ENCODE measurements at regions not wholly inside any gene's neighbourhood (a gene's known extent, or its start where the extent isn't known, plus 50 kb on each side); places are given as distances from the start of the nearest gene placed in this dataset.

DNA sequence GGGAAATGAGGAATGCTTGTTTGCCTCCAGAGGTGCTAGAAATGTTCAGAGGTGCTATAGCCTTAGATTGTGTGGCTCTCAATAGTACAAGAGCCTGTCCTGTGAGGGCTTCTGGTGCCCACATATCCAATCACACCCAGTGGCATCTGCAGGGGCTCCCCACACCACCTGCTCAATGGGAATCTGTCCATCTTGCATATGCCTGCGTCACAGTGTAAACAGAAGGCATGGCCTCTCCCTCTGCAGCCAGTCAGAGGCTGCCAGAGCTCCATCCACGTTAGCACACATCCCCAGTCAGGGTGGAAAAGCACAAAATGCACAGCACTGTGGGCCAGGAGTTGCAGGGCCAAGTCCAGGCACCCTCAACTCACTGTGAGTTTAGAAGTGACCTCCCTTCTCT is 113.6 kb upstream of the GRIK3 start:
- no peak for DNase-seq (ENCODE audit: low read depth)
- in situ Hi-C loops (cut with HindIII; ENCODE audit: low sequenced_read_pairs), result no loop called here
- no peak overlapping the region for H3K4me3 ChIP-seq (ENCODE audit: low read depth, low read length)
- TF ChIP-seq, protein P1, sequence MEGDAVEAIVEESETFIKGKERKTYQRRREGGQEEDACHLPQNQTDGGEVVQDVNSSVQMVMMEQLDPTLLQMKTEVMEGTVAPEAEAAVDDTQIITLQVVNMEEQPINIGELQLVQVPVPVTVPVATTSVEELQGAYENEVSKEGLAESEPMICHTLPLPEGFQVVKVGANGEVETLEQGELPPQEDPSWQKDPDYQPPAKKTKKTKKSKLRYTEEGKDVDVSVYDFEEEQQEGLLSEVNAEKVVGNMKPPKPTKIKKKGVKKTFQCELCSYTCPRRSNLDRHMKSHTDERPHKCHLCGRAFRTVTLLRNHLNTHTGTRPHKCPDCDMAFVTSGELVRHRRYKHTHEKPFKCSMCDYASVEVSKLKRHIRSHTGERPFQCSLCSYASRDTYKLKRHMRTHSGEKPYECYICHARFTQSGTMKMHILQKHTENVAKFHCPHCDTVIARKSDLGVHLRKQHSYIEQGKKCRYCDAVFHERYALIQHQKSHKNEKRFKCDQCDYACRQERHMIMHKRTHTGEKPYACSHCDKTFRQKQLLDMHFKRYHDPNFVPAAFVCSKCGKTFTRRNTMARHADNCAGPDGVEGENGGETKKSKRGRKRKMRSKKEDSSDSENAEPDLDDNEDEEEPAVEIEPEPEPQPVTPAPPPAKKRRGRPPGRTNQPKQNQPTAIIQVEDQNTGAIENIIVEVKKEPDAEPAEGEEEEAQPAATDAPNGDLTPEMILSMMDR (IDR thresholded peaks at IDR 0.05; ENCODE audit: low read depth, low read length, missing control alignments), result no peak

DNA sequence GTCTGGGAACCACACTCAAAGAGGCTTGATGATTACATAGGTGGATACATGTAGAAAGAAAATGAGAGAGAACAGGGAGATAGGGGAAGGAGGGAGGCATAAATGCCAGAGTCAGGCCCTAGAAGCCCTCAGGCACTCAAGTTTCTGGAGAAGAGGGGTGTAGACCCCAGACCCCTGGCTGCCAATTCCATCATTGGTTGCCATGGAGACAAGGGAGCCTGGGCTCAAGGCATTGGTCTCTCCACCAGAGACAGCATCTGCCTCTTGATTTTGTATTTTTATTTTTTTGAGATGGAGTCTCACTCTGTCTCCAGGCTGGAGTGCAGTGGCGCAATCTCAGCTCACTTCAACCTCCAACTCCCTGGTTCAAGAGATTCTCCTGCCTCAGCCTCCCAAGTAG is 114.3 kb upstream of the GRIK3 start:
- in situ Hi-C loops (cut with HindIII; ENCODE audit: low sequenced_read_pairs), result no loop called here
- TF ChIP-seq, protein P1 (IDR thresholded peaks at IDR 0.05; ENCODE audit: low read depth, low read length, missing control alignments), result no peak

DNA sequence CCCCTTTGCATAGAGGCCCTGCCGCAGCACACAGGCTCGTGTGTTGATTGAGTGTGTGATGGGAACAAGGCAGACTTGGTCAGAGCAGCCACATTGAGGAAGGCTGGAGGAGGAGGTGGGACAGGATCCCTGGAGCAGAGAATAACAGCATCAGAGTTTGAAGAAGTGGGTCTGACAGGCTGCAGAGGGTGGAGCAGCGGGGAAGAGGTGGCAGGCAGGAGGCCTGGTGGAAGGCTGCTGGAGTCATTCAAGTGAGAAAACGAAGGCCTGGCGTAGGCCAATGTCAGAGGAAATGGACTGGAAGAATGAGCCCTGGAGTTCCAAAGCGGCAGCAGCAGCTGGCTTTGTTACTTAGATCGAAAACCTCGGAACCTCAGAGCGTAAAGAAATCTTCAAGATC is 115.0 kb upstream of the GRIK3 start:
- in situ Hi-C loops (cut with HindIII; ENCODE audit: low sequenced_read_pairs), result no loop called here
- TF ChIP-seq, protein P1 (IDR thresholded peaks at IDR 0.05; ENCODE audit: low read depth, low read length, missing control alignments), result no peak

More for the DNA sequence above, 114.3 kb upstream of the GRIK3 start:
- no peak overlapping the region for H3K4me3 ChIP-seq (ENCODE audit: low read depth, low read length)
- DNase-seq (ENCODE audit: low read depth), result no peak

DNA sequence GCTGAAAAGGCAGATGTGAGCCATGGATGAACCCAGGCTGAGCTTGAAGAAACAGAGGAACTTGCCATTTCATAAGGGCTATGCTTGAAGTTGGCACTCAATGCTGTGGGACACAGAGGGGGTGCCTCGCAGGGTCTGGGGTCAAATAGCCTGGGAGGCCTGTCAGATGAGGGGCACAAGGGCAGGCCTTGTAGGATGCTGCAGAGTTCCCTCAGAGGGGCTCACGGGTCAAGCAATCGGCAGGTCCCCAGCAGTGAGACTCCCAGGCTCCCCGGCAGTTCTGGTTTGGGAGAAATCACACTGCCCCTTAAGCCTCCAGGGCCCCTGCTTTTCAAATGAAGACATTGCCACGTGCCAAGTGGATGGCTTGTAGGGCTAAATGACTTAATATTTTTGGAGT is 116.7 kb upstream of the GRIK3 start:
- DNase-seq (ENCODE audit: low read depth), result no peak
- in situ Hi-C loops (cut with HindIII; ENCODE audit: low sequenced_read_pairs), result no loop called here
- TF ChIP-seq, protein P1 (IDR thresholded peaks at IDR 0.05; ENCODE audit: low read depth, low read length, missing control alignments), result no peak
- H3K4me3 ChIP-seq (ENCODE audit: low read depth, low read length), result no peak overlapping the region

More for the DNA sequence above, 115.0 kb upstream of the GRIK3 start:
- H3K4me3 ChIP-seq (ENCODE audit: low read depth, low read length), result no peak overlapping the region
- no peak for DNase-seq (ENCODE audit: low read depth)

DNA sequence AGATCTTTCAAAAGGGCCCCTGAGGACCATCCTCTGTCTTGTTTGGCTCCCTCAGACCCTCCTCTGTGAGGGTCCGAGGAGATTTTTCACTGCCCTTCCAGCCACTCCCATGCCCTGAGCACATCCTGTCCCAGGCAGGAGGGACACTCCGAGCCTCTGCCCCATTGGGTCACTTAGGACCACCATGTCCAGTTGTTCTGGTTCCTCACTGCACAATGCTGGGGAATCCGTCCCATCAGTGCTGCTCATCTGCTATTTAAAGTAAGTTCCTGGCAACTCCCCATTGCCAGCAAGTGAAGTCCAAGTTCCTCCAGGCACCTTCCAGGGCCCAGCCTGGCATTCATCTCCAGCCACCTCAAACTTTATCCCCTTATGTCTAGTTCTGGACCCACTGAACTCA is 117.5 kb upstream of the GRIK3 start:
- TF ChIP-seq, protein P1 (IDR thresholded peaks at IDR 0.05; ENCODE audit: low read depth, low read length, missing control alignments), result no peak
- no peak overlapping the region for H3K4me3 ChIP-seq (ENCODE audit: low read depth, low read length)
- DNase-seq (ENCODE audit: low read depth), result no peak
- in situ Hi-C loops (cut with HindIII; ENCODE audit: low sequenced_read_pairs), result no loop called here

DNA sequence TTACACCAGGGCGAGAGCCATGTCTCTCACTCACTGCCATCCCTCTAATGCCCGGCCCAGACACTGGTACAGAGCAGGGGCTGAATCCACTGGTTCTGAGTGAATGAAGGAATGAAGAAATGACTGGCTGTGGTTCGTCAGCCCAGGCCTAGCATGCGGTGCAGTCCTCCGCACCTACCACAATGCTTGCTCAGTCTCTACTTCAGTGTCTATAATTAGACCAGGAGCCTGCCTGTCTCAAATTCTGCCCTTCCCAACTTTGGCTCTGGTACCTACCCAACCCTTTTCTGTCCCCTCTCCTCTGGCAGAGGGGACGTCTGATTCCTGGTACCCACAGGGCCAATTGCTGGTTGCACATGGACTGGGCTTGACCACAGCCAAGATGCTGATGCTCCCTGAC is 118.2 kb upstream of the GRIK3 start:
- in situ Hi-C loops (cut with HindIII; ENCODE audit: low sequenced_read_pairs), result no loop called here
- no peak overlapping the region for H3K4me3 ChIP-seq (ENCODE audit: low read depth, low read length)
- TF ChIP-seq, protein P1 (IDR thresholded peaks at IDR 0.05; ENCODE audit: low read depth, low read length, missing control alignments), result no peak
- no peak for DNase-seq (ENCODE audit: low read depth)

All from astrocyte of the cerebellum (primary cell).